ENCODE measurements at regions not wholly inside any gene's neighbourhood (a gene's known extent, or its start where the extent isn't known, plus 50 kb on each side); places are given as distances from the start of the nearest gene placed in this dataset.

DNA sequence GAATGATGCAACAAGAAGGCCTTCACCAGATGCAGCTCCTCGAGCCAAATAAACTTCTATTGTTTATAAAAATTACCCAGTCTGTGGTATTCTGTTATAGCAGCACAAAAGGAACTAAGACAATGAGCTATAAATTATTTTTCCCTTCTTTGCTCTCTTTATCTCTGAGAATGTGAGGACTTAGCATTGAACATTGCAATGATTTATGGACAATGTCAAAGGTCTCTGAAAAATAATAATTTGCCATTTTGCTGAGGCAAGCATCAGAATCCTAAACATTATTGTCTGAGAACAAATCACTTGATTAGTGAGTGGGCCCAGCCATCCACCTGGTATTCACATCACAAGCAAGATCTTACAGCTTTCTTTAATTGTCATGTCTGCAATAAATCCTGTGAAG is 95.4 kb upstream of the SSBP2 start:
- DNase-seq (ENCODE audit: low read depth) = no peak
- TF ChIP-seq, protein P1, sequence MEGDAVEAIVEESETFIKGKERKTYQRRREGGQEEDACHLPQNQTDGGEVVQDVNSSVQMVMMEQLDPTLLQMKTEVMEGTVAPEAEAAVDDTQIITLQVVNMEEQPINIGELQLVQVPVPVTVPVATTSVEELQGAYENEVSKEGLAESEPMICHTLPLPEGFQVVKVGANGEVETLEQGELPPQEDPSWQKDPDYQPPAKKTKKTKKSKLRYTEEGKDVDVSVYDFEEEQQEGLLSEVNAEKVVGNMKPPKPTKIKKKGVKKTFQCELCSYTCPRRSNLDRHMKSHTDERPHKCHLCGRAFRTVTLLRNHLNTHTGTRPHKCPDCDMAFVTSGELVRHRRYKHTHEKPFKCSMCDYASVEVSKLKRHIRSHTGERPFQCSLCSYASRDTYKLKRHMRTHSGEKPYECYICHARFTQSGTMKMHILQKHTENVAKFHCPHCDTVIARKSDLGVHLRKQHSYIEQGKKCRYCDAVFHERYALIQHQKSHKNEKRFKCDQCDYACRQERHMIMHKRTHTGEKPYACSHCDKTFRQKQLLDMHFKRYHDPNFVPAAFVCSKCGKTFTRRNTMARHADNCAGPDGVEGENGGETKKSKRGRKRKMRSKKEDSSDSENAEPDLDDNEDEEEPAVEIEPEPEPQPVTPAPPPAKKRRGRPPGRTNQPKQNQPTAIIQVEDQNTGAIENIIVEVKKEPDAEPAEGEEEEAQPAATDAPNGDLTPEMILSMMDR (IDR thresholded peaks at IDR 0.05; ENCODE audit: control insufficient read depth, insufficient read depth, low read depth, low read length, missing control alignments) = no peak
- no peak overlapping the region for H3K4me3 ChIP-seq (ENCODE audit: control insufficient read depth, low read depth, low read length)

DNA sequence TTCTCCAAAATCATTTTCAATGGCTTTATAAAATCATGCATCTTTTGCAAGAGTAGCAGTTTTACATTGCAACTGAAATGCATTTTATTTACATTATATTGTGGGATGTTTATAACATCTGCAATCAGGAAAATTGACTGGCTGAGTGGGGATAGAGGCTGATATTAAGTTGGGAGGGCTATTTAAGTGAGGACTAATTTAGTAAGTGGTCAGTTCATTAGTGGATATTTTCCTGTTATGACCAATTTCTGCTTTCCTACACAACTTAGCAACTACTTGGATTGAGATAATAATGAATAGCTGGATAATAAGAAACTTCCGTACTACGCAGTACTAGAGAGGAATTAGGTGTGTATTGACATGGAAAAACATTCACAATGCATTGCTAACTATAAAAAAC is 92.9 kb upstream of the SSBP2 start:
- no peak for DNase-seq (ENCODE audit: low read depth)
- TF ChIP-seq, protein P1 (IDR thresholded peaks at IDR 0.05; ENCODE audit: control insufficient read depth, insufficient read depth, low read depth, low read length, missing control alignments) = no peak
- no peak overlapping the region for H3K4me3 ChIP-seq (ENCODE audit: control insufficient read depth, low read depth, low read length)

DNA sequence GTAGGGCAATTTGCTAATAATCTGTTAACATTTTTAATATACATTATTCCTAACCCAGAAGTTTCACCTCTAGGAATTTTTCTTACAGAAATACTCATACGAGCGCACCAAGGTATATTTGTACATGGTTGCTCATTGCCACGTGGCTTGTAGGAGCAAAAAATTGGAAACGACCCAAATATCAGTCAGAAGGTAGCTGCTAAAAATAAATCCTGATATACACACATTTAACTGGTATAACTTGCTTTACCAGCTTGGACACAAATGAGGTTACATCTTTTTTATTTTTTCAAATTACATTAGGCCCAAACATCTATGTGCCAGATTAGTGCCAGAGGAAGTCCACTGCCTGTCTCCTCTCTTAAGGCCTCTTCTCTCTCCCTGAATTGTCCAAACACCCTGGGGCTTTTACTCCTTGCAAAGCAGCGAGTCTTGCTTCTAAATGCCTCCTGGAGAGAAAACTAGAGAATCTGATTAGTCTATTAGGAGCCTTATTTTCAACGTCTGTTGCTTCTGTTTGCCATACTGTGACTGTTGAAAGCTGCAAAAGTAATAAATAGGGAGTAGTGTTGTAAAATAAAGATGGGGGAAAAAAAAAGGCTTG is 92.0 kb upstream of the SSBP2 start:
- TF ChIP-seq, protein P1 (IDR thresholded peaks at IDR 0.05; ENCODE audit: control insufficient read depth, insufficient read depth, low read depth, low read length, missing control alignments) = no peak
- no peak for DNase-seq (ENCODE audit: low read depth)
- no peak overlapping the region for H3K4me3 ChIP-seq (ENCODE audit: control insufficient read depth, low read depth, low read length)

DNA sequence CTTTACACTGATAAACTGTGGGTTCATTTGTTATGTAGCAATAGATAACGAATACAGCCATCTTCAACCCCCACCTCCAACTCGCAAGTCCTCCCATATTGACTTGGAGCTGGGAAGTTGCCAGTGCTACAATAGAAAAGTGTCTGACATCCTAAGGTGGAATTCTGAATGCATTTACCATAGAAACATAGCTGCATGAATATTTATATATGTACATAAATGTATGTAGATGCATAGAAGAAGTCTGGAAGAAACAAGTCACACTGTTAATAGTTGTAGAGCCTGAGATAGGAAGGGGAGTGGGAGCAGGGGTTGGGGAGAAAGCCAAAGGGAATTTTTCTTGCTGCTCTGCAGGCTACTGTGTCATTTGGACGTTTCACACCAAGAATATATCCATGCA is 88.1 kb upstream of the SSBP2 start:
- TF ChIP-seq, protein P1 (IDR thresholded peaks at IDR 0.05; ENCODE audit: control insufficient read depth, insufficient read depth, low read depth, low read length, missing control alignments) = no peak
- no peak for DNase-seq (ENCODE audit: low read depth)
- no peak overlapping the region for H3K4me3 ChIP-seq (ENCODE audit: control insufficient read depth, low read depth, low read length)

DNA sequence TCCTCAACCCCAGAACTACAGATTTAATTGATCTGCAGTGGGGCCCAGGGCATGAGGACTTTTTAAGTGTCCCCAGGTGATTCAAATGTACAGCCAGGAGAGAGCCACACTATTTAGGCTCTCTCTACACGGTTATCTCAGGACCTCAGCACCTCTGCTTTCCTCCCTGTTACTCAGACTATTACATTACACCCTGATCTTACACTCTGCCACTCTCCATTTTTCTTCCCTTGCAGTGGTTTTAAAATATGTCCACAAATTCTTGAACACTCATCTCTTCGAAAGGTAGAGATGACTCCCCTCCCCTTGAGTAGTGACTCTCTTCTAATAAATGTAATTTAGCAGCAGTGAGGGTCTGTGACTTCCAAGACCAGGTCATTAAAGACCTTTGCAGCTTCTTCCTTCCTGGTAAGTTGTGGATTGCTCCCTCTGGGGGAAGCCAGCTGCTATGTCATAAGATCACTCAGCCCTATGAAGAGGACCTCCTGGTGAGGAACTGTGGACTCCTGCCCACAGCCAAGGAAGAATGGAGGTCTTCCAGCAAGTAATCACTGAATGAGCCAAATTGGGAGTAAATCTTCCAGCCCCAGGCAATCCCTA is 87.5 kb upstream of the SSBP2 start:
- DNase-seq (ENCODE audit: low read depth) = peak; percentile 11
- TF ChIP-seq, protein P1 (IDR thresholded peaks at IDR 0.05; ENCODE audit: control insufficient read depth, insufficient read depth, low read depth, low read length, missing control alignments) = peak; percentile 72
- no peak overlapping the region for H3K4me3 ChIP-seq (ENCODE audit: control insufficient read depth, low read depth, low read length)

DNA sequence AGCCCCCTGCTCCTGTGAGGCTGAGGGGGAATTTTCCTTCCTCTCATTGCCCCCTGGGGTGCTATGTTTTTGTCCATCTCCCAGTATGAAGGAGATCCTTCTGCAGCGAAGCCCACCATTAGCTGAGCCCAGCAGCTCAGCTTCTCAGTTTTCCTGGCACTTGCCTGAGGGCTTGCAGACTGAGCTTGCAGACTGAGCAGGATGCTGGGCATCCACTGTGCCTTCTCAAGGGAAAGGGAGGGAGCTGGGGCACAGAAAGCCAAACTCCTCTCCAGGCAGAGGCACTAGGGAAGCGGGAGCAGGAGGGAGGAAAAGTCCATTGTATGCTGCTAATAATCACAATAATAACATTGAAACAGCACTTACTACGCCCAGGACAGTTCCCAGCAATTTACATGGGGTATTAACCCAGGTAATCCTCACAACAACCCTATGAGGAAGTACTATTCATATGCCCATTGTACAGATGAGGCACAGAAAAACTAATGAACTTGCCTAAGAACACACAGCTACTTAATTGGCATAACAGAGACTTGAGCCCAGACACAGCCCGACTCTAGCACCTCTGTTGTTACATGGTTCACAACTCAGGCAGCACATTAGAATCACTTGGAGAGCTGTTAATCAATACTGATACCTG is 86.9 kb upstream of the SSBP2 start:
- TF ChIP-seq, protein P1 (IDR thresholded peaks at IDR 0.05; ENCODE audit: control insufficient read depth, insufficient read depth, low read depth, low read length, missing control alignments) = no peak
- no peak overlapping the region for H3K4me3 ChIP-seq (ENCODE audit: control insufficient read depth, low read depth, low read length)
- DNase-seq (ENCODE audit: low read depth) = no peak
